WI38 (cell line): ENCODE measurements at regions not wholly inside any gene's neighbourhood (a gene's known extent, or its start where the extent isn't known, plus 50 kb on each side); places are given as distances from the start of the nearest gene placed in this dataset.

Experiments
- H3K4me3 ChIP-seq: 2 replicates; pipeline ENCODE4 v1.5.1; 2011; ENCODE audit warnings: low read depth, mild to moderate bottlenecking, control low read depth, low read length
- CTCF ChIP-seq: IDR thresholded peaks from 2 replicates; pipeline ENCODE4 v1.5.1; 2012; ENCODE audit warnings: low read depth, mild to moderate bottlenecking, control low read depth, low read length

GRCh38 chr18:26763446-26764110, 101.9 kb downstream of the AQP4 start:
- no peak overlapping the region for H3K4me3 ChIP-seq
- TF ChIP-seq CTCF: no peak

- no peak for TF ChIP-seq CTCF
- no peak overlapping the region for H3K4me3 ChIP-seq
These were observed 108.1 kb downstream of the AQP4 start for GRCh38 chr18:26757263-26758019.

- no peak for TF ChIP-seq CTCF
- H3K4me3 ChIP-seq: no peak overlapping the region
These were observed 109.0 kb downstream of the AQP4 start for GRCh38 chr18:26756556-26756955.

GRCh38 chr18:26746826-26747475, 118.6 kb downstream of the AQP4 start:
- H3K4me3 ChIP-seq: no peak overlapping the region
- no peak for TF ChIP-seq CTCF

GRCh38 chr18:26746398-26746797, 119.1 kb downstream of the AQP4 start:
- H3K4me3 ChIP-seq: no peak overlapping the region
- no peak for TF ChIP-seq CTCF

- no peak for TF ChIP-seq CTCF
- no peak overlapping the region for H3K4me3 ChIP-seq
These were observed 120.0 kb downstream of the AQP4 start for GRCh38 chr18:26745288-26746181.
